Heart right ventricle (tissue), 16 donors: ENCODE measurements at regions not wholly inside any gene's neighbourhood (a gene's known extent, or its start where the extent isn't known, plus 50 kb on each side); places are given as distances from the start of the nearest gene placed in this dataset.

Experiments used
- ATAC-seq, 8 donors: fragments of 200-7000 bp; cut with Tn5 transposase; one replicate each; pipeline ENCODE4 v1.9.1; 2020; ENCODE audit warnings: mild to moderate bottlenecking in 8 of 8, moderate library complexity in 8 of 8, moderate number of reproducible peaks in 1 of 8
- DNase-seq, 2 donors: peaks; one replicate each; pipeline ENCODE4 v3.0.0-alpha.2; 2020
- H3K27ac ChIP-seq, 10 donors: fragments of 200-600 bp; sonication (generic) in 2 of 10; one replicate each; pipeline versions ENCODE4 v1.5.0 to v1.8.0; 2020 to 2022; ENCODE audit warnings: mild to moderate bottlenecking in 3 of 10
- H3K27me3 ChIP-seq, 7 donors: fragments of 200-600 bp; one replicate each; pipeline ENCODE4 v1.8.0; 2021 to 2022; ENCODE audit warnings: mild to moderate bottlenecking in 2 of 7
- H3K36me3 ChIP-seq, 9 donors: fragments of 200-600 bp; sonication (generic) in 1 of 9; one replicate each; pipeline versions ENCODE4 v1.5.0 to v1.8.0; 2020 to 2022; ENCODE audit warnings: mild to moderate bottlenecking in 2 of 9
- H3K4me1 ChIP-seq, 9 donors: fragments of 200-600 bp; sonication (generic) in 1 of 9; one replicate each; pipeline versions ENCODE4 v1.5.0 to v1.8.0; 2020 to 2022; ENCODE audit warnings: mild to moderate bottlenecking in 4 of 9
- H3K4me3 ChIP-seq, 10 donors: fragments of 200-600 bp; sonication (generic) in 2 of 10; one replicate each; pipeline versions ENCODE4 v1.5.0 to v1.8.0; 2020 to 2022; ENCODE audit warnings: mild to moderate bottlenecking in 7 of 10, moderate library complexity in 2 of 10
- H3K9me3 ChIP-seq, 11 donors: fragments of 200-600 bp in 10 of 11; sonication (generic) in 2 of 11; one replicate each; pipeline versions ENCODE4 v1.5.0 to v1.8.0; 2013 to 2022; ENCODE audit warnings: mild to moderate bottlenecking in 2 of 11, control low read depth in 1 of 11, moderate library complexity in 1 of 11
- CTCF ChIP-seq, 9 donors: fragments of 200-600 bp; sonication (generic) in 2 of 9; IDR thresholded peaks; one replicate each; pipeline versions ENCODE4 v1.5.0 to v1.8.0; 2021 to 2022; ENCODE audit warnings: antibody characterized with exemption in 9 of 9, mild to moderate bottlenecking in 5 of 9, moderate library complexity in 1 of 9
- WGBS, 2 donors: extraction: QIAGEN DNeasy Blood & Tissue Kit; methylation state at CpG; one replicate each; pipeline ENCODE4 v1.1.7; 2013; ENCODE audit warnings: inconsistent platforms in 1 of 2; 5-methylcytosine and 5-hydroxymethylcytosine counted together
- intact Hi-C, 10 donors: fragments of 100-400 bp; cut with DNase I; formaldehyde crosslinking; loops; one replicate each; pipeline versions ENCODE4 v1.11.1 to v1.14.2; 2022
- donor health status: Arrhythmogenic right ventricular cardiomyopathy.
- donor health status: ischemic (EF 13 %, LVEDD 7.1; RV severe dilation, severe dysfunction).
- donor health status: healthy with polysubstance abuse.
- donor health status: DM: no; HTN: yes; CAD: no.
- donor health status: DM: no; HTN: no; CAD: no.
- donor health status: ischemic (EF 25% LVEDD 6.9; RV normal size, moderate dysfunction).
- donor health status: ischemic (EF 25% LVEDD 5.7; RV mildly dilated, moderate dysfunction).
- donor health status: healthy.
- donor health status: DM: yes; HTN: yes; CAD: no.
- donor health status: Ischemic cardiomyopathy.
- donor health status: ischemic (EF 35%, LVEDD 5.7; RV mildly dilated, moderate dysfunction).
- donor health status: nonischemic (EF 11% LVEDD 7.7; RV severe dilation, severe dysfunction).
- donor health status: DM: yes; HTN: yes; CAD: no.
- donor health status: PGD.
- donor health status: ischemic (EF 29% LVEDD 5.4; RV normal size, mild dysfunction).
- donor health status: nonischemic (EF 23%, LVEDD 6.1; RV moderate dilation, normal function).

GRCh38 chr2:107338571-107338970 lies 452.6 kb upstream of the ST6GAL2 start:
- DNase-seq, result no peak
- Histone ChIP-seq H3K4me3 (no peak overlapping the region), H3K27ac (peak overlapping the region in 8 of 10 donors; percentile 36 to 77 (median 52)), H3K36me3 (no peaks in the 10 kb centered on the region), H3K9me3 (peaks cover 0 to 32% (median 8%) of the 10 kb centered on the region in 11 donors), H3K27me3 (no peaks in the 10 kb centered on the region), H3K4me1 (peaks cover 0 to 5% (median 0%) of the 10 kb centered on the region in 9 donors)
- peak in 1 of 8 donors; percentile 36 for ATAC-seq
- intact Hi-C loops, result no loop called here
- 62 to 63% methylated on average over 6 of the region's 6 CpGs for WGBS, 2 donors
- no peak for TF ChIP-seq CTCF (IDR thresholded peaks at IDR 0.05)

- intact Hi-C loops, result no loop called here
- 96 to 97% methylated on average over 2 of the region's 2 CpGs for WGBS, 2 donors
- no peaks in the 10 kb centered on the region for H3K27me3 ChIP-seq
- DNase-seq (no peak), ATAC-seq (no peak)
- H3K9me3 ChIP-seq, result peaks cover 0 to 32% (median 8%) of the 10 kb centered on the region in 11 donors
- no peaks in the 10 kb centered on the region for H3K36me3 ChIP-seq
- no peak overlapping the region for H3K4me3 ChIP-seq
- H3K27ac ChIP-seq, result no peak overlapping the region
- peaks cover 0 to 5% (median 0%) of the 10 kb centered on the region in 9 donors for H3K4me1 ChIP-seq
- no peak for TF ChIP-seq CTCF (IDR thresholded peaks at IDR 0.05)
Observed at GRCh38 chr2:107340955-107341354, 455.0 kb upstream of the ST6GAL2 start.

GRCh38 chr2:107349329-107349728 lies 463.4 kb upstream of the ST6GAL2 start:
- ATAC-seq (no peak), DNase-seq (no peak)
- Histone ChIP-seq H3K9me3 (peaks cover 0 to 29% (median 0%) of the 10 kb centered on the region in 11 donors), H3K27me3 (no peaks in the 10 kb centered on the region), H3K27ac (no peak overlapping the region), H3K36me3 (no peaks in the 10 kb centered on the region), H3K4me3 (no peak overlapping the region), H3K4me1 (no peaks in the 10 kb centered on the region)
- 92 to 94% methylated on average over 4 of the region's 4 CpGs for WGBS, 2 donors
- no peak for TF ChIP-seq CTCF (IDR thresholded peaks at IDR 0.05)
- intact Hi-C loops, result no loop called here

- Histone ChIP-seq H3K4me1 (no peaks in the 10 kb centered on the region), H3K36me3 (no peaks in the 10 kb centered on the region), H3K27me3 (no peaks in the 10 kb centered on the region), H3K9me3 (peaks cover 0 to 29% (median 0%) of the 10 kb centered on the region in 11 donors), H3K4me3 (no peak overlapping the region), H3K27ac (no peak overlapping the region)
- no peak for TF ChIP-seq CTCF (IDR thresholded peaks at IDR 0.05)
- intact Hi-C loops, result no loop called here
- ATAC-seq (no peak), DNase-seq (no peak)
- WGBS, 2 donors, result 77% methylated on average over 3 of the region's 3 CpGs
Observed at GRCh38 chr2:107354175-107354574, 468.2 kb upstream of the ST6GAL2 start.
